Left ventricle myocardium inferior (tissue), 1 donor: ENCODE measurements at regions not wholly inside any gene's neighbourhood (a gene's known extent, or its start where the extent isn't known, plus 50 kb on each side); places are given as distances from the start of the nearest gene placed in this dataset.

Experiments
- DNase-seq: peaks from one replicate; pipeline ENCODE4 v3.0.0-alpha.2; 2020
- H3K27ac ChIP-seq: fragments of 200-600 bp; replicated peaks from 2 replicates; pipeline ENCODE4 v1.8.0; 2021
- H3K27me3 ChIP-seq: fragments of 200-600 bp; 2 replicates; pipeline ENCODE4 v1.8.0; 2021; ENCODE audit warnings: low read depth
- H3K36me3 ChIP-seq: fragments of 200-600 bp; 2 replicates; pipeline ENCODE4 v1.8.0; 2021
- H3K4me1 ChIP-seq: fragments of 200-600 bp; 2 replicates; pipeline ENCODE4 v1.8.0; 2021
- H3K4me3 ChIP-seq: fragments of 200-600 bp; 2 replicates; pipeline ENCODE4 v1.8.0; 2021; ENCODE audit warnings: mild to moderate bottlenecking, moderate library complexity
- H3K9me3 ChIP-seq: fragments of 200-600 bp; replicated peaks from 2 replicates; pipeline ENCODE4 v1.8.0; 2021
- intact Hi-C: fragments of 100-400 bp; cut with micrococcal nuclease; formaldehyde crosslinking; loops from one replicate; pipeline ENCODE4 v1.11.0; 2022
- TF ChIP-seq, protein P1 (sequence below): fragments of 200-600 bp; IDR thresholded peaks from 2 replicates; pipeline ENCODE4 v1.8.0; 2021; ENCODE audit warnings: antibody characterized with exemption, mild to moderate bottlenecking, borderline replicate concordance
- donor health status: DM: no; HTN: yes; CAD: no; lungs with severe emphysema.

DNA sequence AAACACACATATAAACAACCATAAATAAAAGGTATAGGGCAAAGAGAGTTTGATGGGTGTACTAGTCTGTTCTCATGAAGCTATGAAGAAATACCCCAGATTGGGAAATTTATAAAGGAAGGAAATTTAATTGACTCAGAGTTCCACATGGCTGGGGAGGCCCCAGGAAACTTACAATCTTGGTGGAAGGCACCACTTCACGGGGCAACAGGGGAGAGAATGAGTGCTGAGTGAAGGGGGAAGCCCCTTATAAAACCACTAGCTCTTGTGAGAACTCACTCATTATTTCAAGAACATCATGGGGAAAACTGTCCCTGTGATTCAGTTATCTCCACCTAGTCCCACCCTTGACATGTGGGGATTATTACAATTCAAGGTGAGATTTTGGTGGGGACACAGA lies 385.9 kb upstream of the ANO5 start:
- Histone ChIP-seq H3K4me1 (no peaks in the 10 kb centered on the region), H3K27me3 (no peaks in the 10 kb centered on the region), H3K4me3 (no peak overlapping the region), H3K9me3 (peaks cover 14% of the 10 kb centered on the region), H3K27ac (no peak overlapping the region), H3K36me3 (no peaks in the 10 kb centered on the region)
- intact Hi-C loops = no loop called here
- DNase-seq = no peak
- TF ChIP-seq, protein P1, sequence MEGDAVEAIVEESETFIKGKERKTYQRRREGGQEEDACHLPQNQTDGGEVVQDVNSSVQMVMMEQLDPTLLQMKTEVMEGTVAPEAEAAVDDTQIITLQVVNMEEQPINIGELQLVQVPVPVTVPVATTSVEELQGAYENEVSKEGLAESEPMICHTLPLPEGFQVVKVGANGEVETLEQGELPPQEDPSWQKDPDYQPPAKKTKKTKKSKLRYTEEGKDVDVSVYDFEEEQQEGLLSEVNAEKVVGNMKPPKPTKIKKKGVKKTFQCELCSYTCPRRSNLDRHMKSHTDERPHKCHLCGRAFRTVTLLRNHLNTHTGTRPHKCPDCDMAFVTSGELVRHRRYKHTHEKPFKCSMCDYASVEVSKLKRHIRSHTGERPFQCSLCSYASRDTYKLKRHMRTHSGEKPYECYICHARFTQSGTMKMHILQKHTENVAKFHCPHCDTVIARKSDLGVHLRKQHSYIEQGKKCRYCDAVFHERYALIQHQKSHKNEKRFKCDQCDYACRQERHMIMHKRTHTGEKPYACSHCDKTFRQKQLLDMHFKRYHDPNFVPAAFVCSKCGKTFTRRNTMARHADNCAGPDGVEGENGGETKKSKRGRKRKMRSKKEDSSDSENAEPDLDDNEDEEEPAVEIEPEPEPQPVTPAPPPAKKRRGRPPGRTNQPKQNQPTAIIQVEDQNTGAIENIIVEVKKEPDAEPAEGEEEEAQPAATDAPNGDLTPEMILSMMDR = no peak

GRCh38 chr11:21807350-21807749 lies 385.5 kb upstream of the ANO5 start:
- Histone ChIP-seq H3K9me3 (peaks cover 14% of the 10 kb centered on the region), H3K27me3 (no peaks in the 10 kb centered on the region), H3K27ac (no peak overlapping the region), H3K4me3 (no peak overlapping the region), H3K36me3 (no peaks in the 10 kb centered on the region), H3K4me1 (no peaks in the 10 kb centered on the region)
- TF ChIP-seq, protein P1 = no peak
- intact Hi-C loops = no loop called here
- no peak for DNase-seq

- no peaks in the 10 kb centered on the region for H3K36me3 ChIP-seq
- H3K27ac ChIP-seq = no peak overlapping the region
- no peak for DNase-seq
- no peaks in the 10 kb centered on the region for H3K4me1 ChIP-seq
- intact Hi-C loops = no loop called here
- no peaks in the 10 kb centered on the region for H3K9me3 ChIP-seq
- H3K27me3 ChIP-seq = no peaks in the 10 kb centered on the region
- TF ChIP-seq, protein P1 = no peak
- H3K4me3 ChIP-seq = no peak overlapping the region
These were observed 382.2 kb upstream of the ANO5 start for GRCh38 chr11:21810650-21811049.

DNA sequence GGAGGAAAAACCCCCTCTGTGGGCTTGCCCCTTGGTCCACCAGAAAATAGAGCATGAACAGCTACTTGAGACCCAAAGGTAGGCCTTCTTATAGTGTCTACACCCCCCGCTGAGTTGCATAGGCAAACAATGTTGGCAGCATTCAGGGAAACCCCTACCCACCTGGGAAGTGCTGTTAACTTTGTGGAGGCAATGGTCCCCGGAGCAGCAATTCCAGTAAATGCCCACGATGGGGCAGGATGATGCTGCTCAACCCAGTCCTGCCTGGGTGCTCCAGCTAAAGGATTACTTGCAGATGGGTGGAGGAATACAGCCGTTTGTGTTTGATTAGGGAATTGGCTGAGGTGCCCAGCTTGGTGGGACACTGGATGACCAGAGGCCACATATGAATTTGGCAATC lies 381.3 kb upstream of the ANO5 start:
- no peaks in the 10 kb centered on the region for H3K4me1 ChIP-seq
- no peaks in the 10 kb centered on the region for H3K36me3 ChIP-seq
- no peak overlapping the region for H3K27ac ChIP-seq
- TF ChIP-seq, protein P1 = peak; percentile 28
- H3K9me3 ChIP-seq = no peaks in the 10 kb centered on the region
- no peak for DNase-seq
- H3K27me3 ChIP-seq = no peaks in the 10 kb centered on the region
- no peak overlapping the region for H3K4me3 ChIP-seq
- intact Hi-C loops = no loop called here

DNA sequence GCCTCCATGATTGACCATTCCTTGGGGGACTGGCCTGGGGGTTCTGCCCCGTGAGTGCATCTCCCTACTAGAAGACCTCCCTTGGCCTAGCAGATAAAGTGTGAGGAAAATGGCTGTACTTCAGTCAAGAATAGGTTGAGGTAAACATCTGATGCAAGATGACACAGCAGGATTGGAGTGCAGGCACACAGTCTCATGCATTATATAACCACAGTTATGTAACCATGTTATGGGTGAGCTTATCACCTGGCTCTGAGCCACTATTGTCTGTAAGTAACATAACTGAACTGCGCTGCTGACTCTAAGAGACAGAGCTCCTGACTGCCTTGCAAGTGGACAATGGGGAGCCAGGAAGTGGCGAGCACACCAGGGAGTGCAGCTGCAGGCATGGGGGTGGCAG lies 378.7 kb upstream of the ANO5 start:
- H3K27me3 ChIP-seq = no peaks in the 10 kb centered on the region
- H3K9me3 ChIP-seq = no peaks in the 10 kb centered on the region
- intact Hi-C loops = no loop called here
- H3K4me3 ChIP-seq = no peak overlapping the region
- no peak for DNase-seq
- H3K27ac ChIP-seq = no peak overlapping the region
- H3K4me1 ChIP-seq = no peaks in the 10 kb centered on the region
- H3K36me3 ChIP-seq = no peaks in the 10 kb centered on the region
- TF ChIP-seq, protein P1 = no peak

GRCh38 chr11:21817696-21818095 lies 375.2 kb upstream of the ANO5 start:
- TF ChIP-seq, protein P1 = no peak
- DNase-seq = no peak
- Histone ChIP-seq H3K4me3 (no peak overlapping the region), H3K9me3 (no peaks in the 10 kb centered on the region), H3K27me3 (no peaks in the 10 kb centered on the region), H3K27ac (no peak overlapping the region), H3K4me1 (no peaks in the 10 kb centered on the region), H3K36me3 (no peaks in the 10 kb centered on the region)
- intact Hi-C loops = no loop called here
